Right lobe of liver (tissue), 6 donors: ENCODE measurements at regions not wholly inside any gene's neighbourhood (a gene's known extent, or its start where the extent isn't known, plus 50 kb on each side); places are given as distances from the start of the nearest gene placed in this dataset.

Experiments used
- ATAC-seq, 4 donors: fragments of 200-7000 bp; cut with Tn5 transposase; one replicate each; pipeline ENCODE4 v1.9.1; 2020; ENCODE audit warnings: mild to moderate bottlenecking in 4 of 4, moderate library complexity in 4 of 4
- DNase-seq, 3 donors: peaks; one replicate each; pipeline ENCODE4 v3.0.0-alpha.2; 2020
- H3K27ac ChIP-seq, 3 donors: fragments of 200-600 bp; one replicate each; pipeline ENCODE4 v1.8.0; 2022
- H3K27me3 ChIP-seq, 2 donors: fragments of 200-600 bp; one replicate each; pipeline ENCODE4 v1.8.0; 2022
- H3K36me3 ChIP-seq, 4 donors: fragments of 200-600 bp; sonication (generic) in 1 of 4; one replicate each; pipeline versions ENCODE4 v1.5.1 to v1.8.0; 2017 to 2022; ENCODE audit warnings: control low read depth in 1 of 4
- H3K4me1 ChIP-seq, 4 donors: fragments of 200-600 bp; sonication (generic) in 1 of 4; one replicate each; pipeline versions ENCODE4 v1.5.1 to v1.8.0; 2017 to 2022; ENCODE audit warnings: control low read depth in 1 of 4
- H3K4me3 ChIP-seq, 3 donors: fragments of 200-600 bp; one replicate each; pipeline ENCODE4 v1.8.0; 2022
- H3K9me3 ChIP-seq, 4 donors: fragments of 200-600 bp; sonication (generic) in 1 of 4; one replicate each; pipeline versions ENCODE4 v1.5.1 to v1.8.0; 2017 to 2022; ENCODE audit warnings: control low read depth in 1 of 4
- CTCF ChIP-seq, 4 donors: fragments of 200-600 bp in 3 of 4; fragments of 450-650 bp in 1 of 4; IDR thresholded peaks; one replicate each; pipeline versions ENCODE4 v1.5.1 to v1.8.0; 2016 to 2022; ENCODE audit warnings: antibody characterized with exemption in 4 of 4, mild to moderate bottlenecking in 2 of 4
- POLR2A ChIP-seq: fragments of 450-650 bp; IDR thresholded peaks from one replicate; pipeline ENCODE4 v1.6.1; 2017; ENCODE audit warnings: antibody characterized with exemption, mild to moderate bottlenecking
- WGBS: methylation state at CpG from one replicate; pipeline ENCODE4 v1.1.6; 2018; ENCODE audit warnings: low coverage, low lambda C conversion rate; ENCODE audit not compliant: insufficient coverage; ENCODE audit errors: missing lambda C conversion rate; 5-methylcytosine and 5-hydroxymethylcytosine counted together
- intact Hi-C, 2 donors: fragments of 100-400 bp; cut with DNase I; formaldehyde crosslinking; loops; one replicate each; pipeline versions ENCODE4 v1.11.2 to v1.14.1; 2022
- donor health status: DM: no; HTN: yes; CAD: no.
- donor health status: DM: no; HTN: no; CAD: no.
- donor health status: DM: no; HTN: no; CAD: no.
- donor health status: DM: no; HTN: yes; CAD: no.
- donor health status: DM: no; HTN: yes; CAD: no.

- intact Hi-C loops: no loop called here
- Histone ChIP-seq H3K4me1 (no peaks in the 10 kb centered on the region), H3K9me3 (no peaks in the 10 kb centered on the region), H3K36me3 (no peaks in the 10 kb centered on the region), H3K27ac (no peak overlapping the region), H3K4me3 (no peak overlapping the region), H3K27me3 (no peaks in the 10 kb centered on the region)
- ATAC-seq (no peak), DNase-seq (no peak)
- TF ChIP-seq CTCF (IDR thresholded peaks at IDR 0.05) (no peak), POLR2A (no peak)
- 27% methylated on average over 2 of the region's 2 CpGs for WGBS
These were observed 406.4 kb upstream of the VWC2 start for GRCh38 chr7:49367072-49367471.

GRCh38 chr7:49371771-49372170 is 401.7 kb upstream of the VWC2 start:
- H3K9me3 ChIP-seq: no peaks in the 10 kb centered on the region
- WGBS: 37% methylated on average over 1 of the region's 1 CpG
- intact Hi-C loops: no loop called here

GRCh38 chr7:49376817-49377375 is 396.5 kb upstream of the VWC2 start:
- no peak for TF ChIP-seq POLR2A
- TF ChIP-seq CTCF (IDR thresholded peaks at IDR 0.05): no peak
- intact Hi-C loops: no loop called here
- H3K27me3 ChIP-seq: no peaks in the 10 kb centered on the region
- H3K4me1 ChIP-seq: no peaks in the 10 kb centered on the region
- no peaks in the 10 kb centered on the region for H3K9me3 ChIP-seq
- no peak overlapping the region for H3K27ac ChIP-seq
- DNase-seq: no peak
- H3K36me3 ChIP-seq: no peaks in the 10 kb centered on the region
- WGBS: 48% methylated on average over 2 of the region's 2 CpGs
- H3K4me3 ChIP-seq: no peak overlapping the region
- no peak for ATAC-seq

More at GRCh38 chr7:49371771-49372170, 401.7 kb upstream of the VWC2 start:
- H3K27me3 ChIP-seq: no peaks in the 10 kb centered on the region
- H3K4me1 ChIP-seq: no peaks in the 10 kb centered on the region
- no peaks in the 10 kb centered on the region for H3K36me3 ChIP-seq
- TF ChIP-seq CTCF (IDR thresholded peaks at IDR 0.05) (no peak), POLR2A (no peak)
- no peak overlapping the region for H3K27ac ChIP-seq
- no peak overlapping the region for H3K4me3 ChIP-seq
- ATAC-seq: no peak
- DNase-seq: no peak

GRCh38 chr7:49386792-49387191 is 386.6 kb upstream of the VWC2 start:
- H3K36me3 ChIP-seq: no peaks in the 10 kb centered on the region
- no peaks in the 10 kb centered on the region for H3K4me1 ChIP-seq
- H3K4me3 ChIP-seq: no peak overlapping the region
- 50% methylated on average over 1 of the region's 1 CpG for WGBS
- ATAC-seq (no peak), DNase-seq (no peak)
- H3K27ac ChIP-seq: no peak overlapping the region
- TF ChIP-seq CTCF (IDR thresholded peaks at IDR 0.05) (no peak), POLR2A (no peak)
- no peaks in the 10 kb centered on the region for H3K9me3 ChIP-seq
- H3K27me3 ChIP-seq: no peaks in the 10 kb centered on the region
- intact Hi-C loops: no loop called here
